Naive thymus-derived CD4-positive, alpha-beta T cell (primary cell): ENCODE measurements at regions not wholly inside any gene's neighbourhood (a gene's known extent, or its start where the extent isn't known, plus 50 kb on each side); places are given as distances from the start of the nearest gene placed in this dataset.
"Not testable (repeated sequence)": the region's sequence is repeated elsewhere in the genome, so short reads cannot be mapped to it uniquely, and the experiment has no call there.

Experiments used
- ATAC-seq: fragments of 150-1000 bp; cut with Tn5 transposase; 2 replicates; pipeline ENCODE4 v1.10.0; 2021; ENCODE audit warnings: mild to moderate bottlenecking, moderate library complexity
- CTCF ChIA-PET: fragments of 350-600 bp; sonication (Branson Sonifier 250); formaldehyde crosslinking; loops from one replicate; lab custom pipeline; 2021; ENCODE audit warnings: antibody characterized with exemption; lab: Charles Lee
- POLR2A ChIA-PET: fragments of 350-600 bp; sonication (Branson Sonifier 250); formaldehyde crosslinking; loops from one replicate; lab custom pipeline; 2021; ENCODE audit warnings: antibody characterized with exemption, inconsistent platforms; lab: Charles Lee
- DNase-seq, 9 donors: peaks; one replicate each; pipeline versions ENCODE4 v3.0.0 to v3.0.0-alpha.2; 2020 to 2022; ENCODE audit warnings: mixed read lengths in 1 of 9
- H3K27ac ChIP-seq: one replicate; pipeline ENCODE4 v1.7.0; 2013; ENCODE audit warnings: mild to moderate bottlenecking, low read depth, low read length, moderate library complexity
- H3K27me3 ChIP-seq, 2 donors: one replicate each; pipeline ENCODE4 v1.7.0; 2013; ENCODE audit warnings: low read length in 2 of 2, mild to moderate bottlenecking in 2 of 2, moderate library complexity in 2 of 2; ENCODE audit not compliant: control insufficient read depth in 2 of 2, insufficient read depth in 2 of 2
- H3K36me3 ChIP-seq, 3 experiments: 1 replicate in 2 of 3; 2 replicates in 1 of 3; pipeline ENCODE4 v1.7.0; 2013; ENCODE audit warnings: low read length in 3 of 3, mild to moderate bottlenecking in 3 of 3, moderate library complexity in 1 of 3; ENCODE audit not compliant: insufficient read depth in 3 of 3, control insufficient read depth in 2 of 3
- H3K4me1 ChIP-seq, 2 donors: one replicate each; pipeline ENCODE4 v1.7.0; 2013; ENCODE audit warnings: low read length in 2 of 2, mild to moderate bottlenecking in 2 of 2, moderate library complexity in 1 of 2; ENCODE audit not compliant: control insufficient read depth in 2 of 2, insufficient read depth in 2 of 2
- H3K4me3 ChIP-seq: 2 replicates; pipeline ENCODE4 v1.7.0; 2013; ENCODE audit warnings: mild to moderate bottlenecking, low read length
- H3K9me3 ChIP-seq, 3 experiments: 1 replicate in 2 of 3; 2 replicates in 1 of 3; pipeline ENCODE4 v1.7.0; 2013; ENCODE audit warnings: low read length in 3 of 3; ENCODE audit not compliant: control insufficient read depth in 2 of 3
- H3K27ac Mint-ChIP-seq, 9 donors: one replicate each; pipeline ENCODE4 v1.8.0; 2020 to 2022; ENCODE audit warnings: mixed read lengths in 9 of 9, mild to moderate bottlenecking in 8 of 9, moderate library complexity in 5 of 9, inconsistent platforms in 2 of 9
- H3K27me3 Mint-ChIP-seq, 5 donors: one replicate each; pipeline ENCODE4 v1.8.0; 2021 to 2022; ENCODE audit warnings: mixed read lengths in 5 of 5, mild to moderate bottlenecking in 1 of 5
- H3K36me3 Mint-ChIP-seq, 5 donors: one replicate each; pipeline ENCODE4 v1.8.0; 2020 to 2022; ENCODE audit warnings: mixed read lengths in 5 of 5, mild to moderate bottlenecking in 3 of 5, inconsistent platforms in 1 of 5
- H3K4me1 Mint-ChIP-seq, 7 donors: one replicate each; pipeline ENCODE4 v1.8.0; 2020 to 2022; ENCODE audit warnings: mixed read lengths in 7 of 7, mild to moderate bottlenecking in 3 of 7, inconsistent platforms in 1 of 7
- H3K4me3 Mint-ChIP-seq, 10 donors: one replicate each; pipeline ENCODE4 v1.8.0; 2020 to 2022; ENCODE audit warnings: mild to moderate bottlenecking in 10 of 10, mixed read lengths in 10 of 10, moderate library complexity in 6 of 10, inconsistent platforms in 2 of 10
- H3K9me3 Mint-ChIP-seq, 11 donors: one replicate each; pipeline ENCODE4 v1.8.0; 2020 to 2022; ENCODE audit warnings: mixed read lengths in 11 of 11, mild to moderate bottlenecking in 4 of 11, inconsistent platforms in 1 of 11, moderate library complexity in 1 of 11
- intact Hi-C, 2 donors: fragments of 100-400 bp; cut with micrococcal nuclease; formaldehyde crosslinking; loops; one replicate each; pipeline ENCODE4 v1.15.1; 2023

DNA sequence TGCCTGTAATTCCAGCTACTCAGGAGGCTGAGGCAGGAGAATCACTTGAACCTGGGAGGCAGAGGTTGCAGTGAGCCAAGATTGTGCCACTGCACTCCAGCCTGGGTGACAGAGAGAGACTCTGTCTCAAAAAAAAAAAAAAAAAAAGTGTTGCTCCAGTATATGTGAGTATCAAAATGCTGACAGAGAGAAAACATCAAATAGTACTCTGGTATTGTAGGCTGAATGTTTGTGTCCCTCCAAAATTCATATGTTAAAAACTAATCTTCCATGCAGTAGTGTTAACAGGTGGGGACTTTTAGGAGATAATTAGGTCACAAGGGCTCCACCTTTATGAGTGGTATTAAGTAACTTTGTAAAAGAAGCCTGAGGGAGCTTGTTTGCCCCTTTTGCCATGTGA lies 67.4 kb upstream of the KLF7 start:
- H3K27ac Mint-ChIP-seq = peak overlapping the region in 1 of 9 donors; percentile 71
- intact Hi-C loops = loop anchor here in 1 of 2 donors (10.0 kb wide), 1 partner anchor 242 kb away; no protein-coding TSS in a partner anchor
- POLR2A ChIA-PET, H3K4me3 ChIP-seq, H3K36me3 Mint-ChIP-seq, ATAC-seq, H3K27ac ChIP-seq, H3K36me3 ChIP-seq, CTCF ChIA-PET, H3K4me3 Mint-ChIP-seq, H3K27me3 ChIP-seq, DNase-seq, H3K9me3 Mint-ChIP-seq, H3K9me3 ChIP-seq, H3K4me1 ChIP-seq, H3K27me3 Mint-ChIP-seq: not testable (repeated sequence)
- H3K4me1 Mint-ChIP-seq = peaks cover 5 to 50% (median 32%) of the 10 kb centered on the region in 7 donors

GRCh38 chr2:207233731-207234130 lies 68.0 kb upstream of the KLF7 start:
- CTCF ChIA-PET = no interaction called here
- intact Hi-C loops = loop anchor here in 1 of 2 donors (10.0 kb wide), 1 partner anchor 241 kb away; no protein-coding TSS in a partner anchor
- peaks cover 0 to 10% of the 10 kb centered on the region in 2 donors for H3K4me1 ChIP-seq
- H3K27ac Mint-ChIP-seq = peak overlapping the region in 2 of 9 donors; percentile 68 to 71
- H3K27me3 ChIP-seq = no peaks in the 10 kb centered on the region
- H3K36me3 ChIP-seq = no peaks in the 10 kb centered on the region
- H3K27ac ChIP-seq = no peak overlapping the region
- peaks cover 0 to 4% (median 0%) of the 10 kb centered on the region in 11 donors for H3K9me3 Mint-ChIP-seq
- peaks cover 0 to 3% (median 0%) of the 10 kb centered on the region in 5 donors for H3K27me3 Mint-ChIP-seq
- peaks cover 5 to 50% (median 35%) of the 10 kb centered on the region in 7 donors for H3K4me1 Mint-ChIP-seq
- H3K4me3 Mint-ChIP-seq = no peak overlapping the region
- DNase-seq = no peak
- H3K36me3 Mint-ChIP-seq = peaks cover 0 to 7% (median 0%) of the 10 kb centered on the region in 5 donors
- ATAC-seq = no peak
- H3K9me3 ChIP-seq = no peaks in the 10 kb centered on the region
- H3K4me3 ChIP-seq = no peak overlapping the region
- POLR2A ChIA-PET = no interaction called here

DNA sequence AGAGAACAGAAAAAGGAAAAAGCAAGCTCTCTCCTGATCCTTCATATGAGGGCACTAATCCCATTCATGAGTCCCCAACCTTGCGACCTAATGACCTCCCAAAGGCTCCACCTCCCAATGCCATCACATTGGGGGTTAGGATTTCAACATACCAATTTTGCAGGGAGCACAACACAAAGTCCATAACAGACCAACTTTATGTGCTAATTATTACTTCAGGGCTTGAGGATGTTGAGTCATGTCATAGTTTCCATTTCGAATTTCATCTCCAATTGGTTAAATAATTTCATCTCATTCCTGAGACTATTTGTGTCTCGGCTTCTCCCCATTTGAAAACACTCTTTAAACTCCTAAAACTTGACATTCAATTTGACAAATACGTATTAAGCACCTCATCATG lies 69.9 kb upstream of the KLF7 start:
- Histone ChIP-seq H3K4me1 (peaks cover 0 to 28% of the 10 kb centered on the region in 2 donors), H3K27ac (no peak overlapping the region), H3K9me3 (no peaks in the 10 kb centered on the region), H3K36me3 (no peaks in the 10 kb centered on the region), H3K27me3 (no peaks in the 10 kb centered on the region), H3K4me3 (no peak overlapping the region)
- Mint-ChIP-seq H3K27me3 (no peaks in the 10 kb centered on the region), H3K4me1 (peaks cover 0 to 43% (median 32%) of the 10 kb centered on the region in 7 donors), H3K9me3 (peaks cover 0 to 3% (median 0%) of the 10 kb centered on the region in 11 donors), H3K4me3 (no peak overlapping the region), H3K36me3 (peaks cover 0 to 9% (median 0%) of the 10 kb centered on the region in 5 donors), H3K27ac (peak overlapping the region in 1 of 9 donors; percentile 15)
- DNase-seq (no peak), ATAC-seq (no peak)
- intact Hi-C loops = loop anchor here in 1 of 2 donors (10.0 kb wide), 1 partner anchor 239 kb away; no protein-coding TSS in a partner anchor
- ChIA-PET POLR2A (no interaction called here), CTCF (interaction anchor here (1.2 kb wide), 1 partner anchor 10 kb away, joined by 3 read pairs; no protein-coding TSS in a partner anchor)

DNA sequence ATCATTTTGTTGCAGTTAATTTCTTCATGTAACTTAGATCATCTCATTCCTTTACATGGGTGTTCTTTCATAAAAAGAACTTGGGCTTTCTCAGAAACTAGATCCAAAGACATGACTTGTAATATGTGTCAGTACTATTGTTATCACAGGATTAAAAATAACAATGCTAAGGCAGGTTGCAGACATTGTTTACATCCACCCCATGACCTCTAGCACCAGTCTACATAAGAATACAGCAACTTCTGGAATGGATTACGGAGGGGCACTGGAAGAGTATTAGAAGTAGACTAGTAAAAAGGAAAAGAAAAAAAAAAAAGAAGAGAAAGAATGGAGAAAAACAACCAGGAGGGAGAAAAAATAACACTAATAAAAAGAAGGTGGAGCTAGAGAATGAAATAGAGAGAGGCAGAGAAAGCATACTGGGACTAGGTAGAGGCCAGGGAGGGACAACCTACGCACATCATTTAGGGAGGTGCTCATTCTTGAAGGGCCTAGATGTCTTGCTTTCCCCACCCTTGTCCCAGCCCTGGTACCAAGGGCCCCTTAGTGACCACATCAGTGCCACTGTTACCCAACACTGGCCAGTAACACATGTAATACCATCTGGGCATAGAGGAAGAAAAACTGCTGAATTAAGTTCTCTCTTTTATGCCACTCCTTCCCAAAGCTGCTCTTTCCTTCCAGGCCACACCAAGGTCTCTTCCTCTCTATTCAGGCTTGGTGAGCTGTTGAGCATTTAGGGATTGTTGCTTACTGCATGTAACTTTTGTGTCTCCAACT lies 70.6 kb upstream of the KLF7 start:
- DNase-seq (no peak), ATAC-seq (peak; percentile 44)
- no peaks in the 10 kb centered on the region for H3K9me3 ChIP-seq
- intact Hi-C loops = loop anchor here in 1 of 2 donors (10.0 kb wide), 1 partner anchor 238 kb away; no protein-coding TSS in a partner anchor
- H3K36me3 Mint-ChIP-seq = peaks cover 0 to 9% (median 0%) of the 10 kb centered on the region in 5 donors
- CTCF ChIA-PET = interaction anchor here (1.2 kb wide), 1 partner anchor 11 kb away, joined by 3 read pairs; no protein-coding TSS in a partner anchor
- no peaks in the 10 kb centered on the region for H3K36me3 ChIP-seq
- H3K4me3 ChIP-seq = no peak overlapping the region
- no peak overlapping the region for H3K4me3 Mint-ChIP-seq
- POLR2A ChIA-PET = no interaction called here
- no peaks in the 10 kb centered on the region for H3K27me3 ChIP-seq
- no peak overlapping the region for H3K27ac ChIP-seq
- H3K4me1 Mint-ChIP-seq = peaks cover 0 to 36% (median 25%) of the 10 kb centered on the region in 7 donors
- peaks cover 0 to 3% (median 0%) of the 10 kb centered on the region in 11 donors for H3K9me3 Mint-ChIP-seq
- no peaks in the 10 kb centered on the region for H3K27me3 Mint-ChIP-seq
- H3K4me1 ChIP-seq = peaks cover 0 to 27% of the 10 kb centered on the region in 2 donors
- no peak overlapping the region for H3K27ac Mint-ChIP-seq

DNA sequence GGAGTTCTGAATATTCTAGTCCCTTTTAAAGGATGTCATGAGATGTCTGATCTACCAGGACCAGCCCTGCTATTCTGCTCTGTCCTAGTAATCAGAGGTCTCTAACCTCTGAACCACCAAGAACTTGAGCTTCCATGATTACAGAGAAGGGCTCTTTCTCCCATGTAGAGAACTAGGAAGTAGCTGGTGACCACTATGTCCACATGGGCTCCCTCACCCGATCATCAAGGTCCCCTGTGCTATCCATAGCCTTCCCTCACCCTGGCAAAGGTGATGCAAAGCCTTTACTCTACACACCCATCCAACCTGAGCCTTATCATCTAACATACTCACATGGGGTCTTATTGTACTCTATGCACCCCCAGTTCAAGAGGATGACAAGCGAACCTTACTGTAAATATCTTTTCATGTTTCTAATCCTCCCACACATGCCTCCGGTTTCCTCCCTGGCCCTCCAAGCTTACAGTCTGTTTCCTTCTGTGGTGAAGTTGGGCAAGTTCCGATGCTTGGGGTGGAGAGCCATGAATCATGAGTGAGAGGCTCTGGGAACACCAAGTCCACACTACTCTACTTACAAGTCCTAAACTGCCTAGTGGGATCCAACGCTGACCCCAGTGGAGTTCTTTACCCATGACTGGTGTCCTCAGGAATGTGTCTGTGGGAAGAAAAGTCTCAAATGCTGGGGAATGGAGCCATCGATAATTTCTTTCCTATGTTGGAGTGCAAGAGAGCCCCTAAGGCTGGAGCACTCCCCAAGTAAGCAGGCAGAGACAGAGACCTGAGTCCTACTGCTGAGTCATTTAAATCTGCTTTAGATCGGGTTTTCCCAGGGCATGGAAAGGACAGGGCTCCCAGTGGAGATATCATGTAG lies 73.3 kb upstream of the KLF7 start:
- POLR2A ChIA-PET = interaction anchor here (0.9 to 2.4 kb wide), 6 partner anchors 13 to 191 kb away, joined by 3 to 26 read pairs (median 5); partner anchors contain the start of gene KLF7
- Histone ChIP-seq H3K4me3 (no peak overlapping the region), H3K9me3 (no peaks in the 10 kb centered on the region), H3K4me1 (peaks cover 0 to 27% of the 10 kb centered on the region in 2 donors), H3K27me3 (no peaks in the 10 kb centered on the region), H3K36me3 (no peaks in the 10 kb centered on the region), H3K27ac (no peak overlapping the region)
- no peaks in the 10 kb centered on the region for H3K27me3 Mint-ChIP-seq
- peak in 1 of 9 donors; percentile 54 for DNase-seq
- peaks cover 0 to 3% (median 0%) of the 10 kb centered on the region in 11 donors for H3K9me3 Mint-ChIP-seq
- peak; percentile 69 for ATAC-seq
- H3K27ac Mint-ChIP-seq = peak overlapping the region in 4 of 9 donors; percentile 13 to 77 (median 42)
- peak overlapping the region in 6 of 10 donors; percentile 13 to 63 (median 44) for H3K4me3 Mint-ChIP-seq
- CTCF ChIA-PET = interaction anchor here (0.7 to 1.0 kb wide), 3 partner anchors 73 to 163 kb away, joined by 3 to 4 read pairs (median 3); partner anchors contain the start of gene KLF7
- intact Hi-C loops = loop anchor here in 1 of 2 donors (10.0 kb wide), 1 partner anchor 236 kb away; no protein-coding TSS in a partner anchor
- H3K4me1 Mint-ChIP-seq = peaks cover 0 to 46% (median 17%) of the 10 kb centered on the region in 7 donors
- H3K36me3 Mint-ChIP-seq = peaks cover 0 to 9% (median 0%) of the 10 kb centered on the region in 5 donors
